ENCODE measurements at regions not wholly inside any gene's neighbourhood (a gene's known extent, or its start where the extent isn't known, plus 50 kb on each side); places are given as distances from the start of the nearest gene placed in this dataset.

DNA sequence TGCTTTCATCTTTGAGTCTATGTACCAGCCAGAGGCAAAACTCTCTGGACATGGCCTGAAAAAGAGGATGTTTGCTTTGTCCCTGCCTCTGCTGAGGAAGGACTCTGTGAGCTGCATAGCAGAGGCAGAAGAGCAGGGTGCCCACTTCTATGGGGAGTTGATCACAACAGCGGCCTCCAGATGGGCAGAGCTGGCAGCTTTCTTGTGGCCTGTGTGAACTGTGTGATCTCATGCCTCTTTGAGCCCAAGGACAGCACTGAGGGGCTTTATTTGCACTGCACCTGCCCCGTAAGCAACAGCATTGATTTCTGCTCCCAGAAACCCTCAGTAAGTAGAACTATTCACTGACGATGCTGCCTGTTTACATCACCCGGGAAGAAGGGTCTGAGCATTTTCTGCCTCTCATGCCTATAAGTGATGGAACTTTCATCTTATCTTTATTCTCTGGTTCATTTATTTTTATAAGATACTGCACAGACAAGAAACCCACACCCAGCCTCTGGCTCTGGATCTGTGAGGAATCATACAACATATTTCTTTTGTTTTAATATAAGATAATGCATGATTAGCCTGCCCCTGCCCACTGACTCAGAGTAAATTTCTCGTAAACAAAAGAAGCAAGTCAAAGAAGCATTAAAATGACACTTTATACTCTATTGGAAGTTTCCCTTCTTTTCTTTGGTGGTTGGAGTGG is 244.2 kb upstream of the SOX21 start:
- Histone ChIP-seq H3K27ac (no peak overlapping the region), H3K4me3 (no peak overlapping the region), H3K27me3 (peaks cover 3% of the 10 kb centered on the region), H3K9me3 (no peaks in the 10 kb centered on the region), H3K4me1 (no peaks in the 10 kb centered on the region), H3K36me3 (no peaks in the 10 kb centered on the region)
- TF ChIP-seq EP300 (IDR thresholded peaks at IDR 0.05): no peak
- TF ChIP-seq POLR2AphosphoS5 (IDR thresholded peaks at IDR 0.05): no peak
- no peak for TF ChIP-seq POLR2A (IDR thresholded peaks at IDR 0.05)
- TF ChIP-seq, protein P1, sequence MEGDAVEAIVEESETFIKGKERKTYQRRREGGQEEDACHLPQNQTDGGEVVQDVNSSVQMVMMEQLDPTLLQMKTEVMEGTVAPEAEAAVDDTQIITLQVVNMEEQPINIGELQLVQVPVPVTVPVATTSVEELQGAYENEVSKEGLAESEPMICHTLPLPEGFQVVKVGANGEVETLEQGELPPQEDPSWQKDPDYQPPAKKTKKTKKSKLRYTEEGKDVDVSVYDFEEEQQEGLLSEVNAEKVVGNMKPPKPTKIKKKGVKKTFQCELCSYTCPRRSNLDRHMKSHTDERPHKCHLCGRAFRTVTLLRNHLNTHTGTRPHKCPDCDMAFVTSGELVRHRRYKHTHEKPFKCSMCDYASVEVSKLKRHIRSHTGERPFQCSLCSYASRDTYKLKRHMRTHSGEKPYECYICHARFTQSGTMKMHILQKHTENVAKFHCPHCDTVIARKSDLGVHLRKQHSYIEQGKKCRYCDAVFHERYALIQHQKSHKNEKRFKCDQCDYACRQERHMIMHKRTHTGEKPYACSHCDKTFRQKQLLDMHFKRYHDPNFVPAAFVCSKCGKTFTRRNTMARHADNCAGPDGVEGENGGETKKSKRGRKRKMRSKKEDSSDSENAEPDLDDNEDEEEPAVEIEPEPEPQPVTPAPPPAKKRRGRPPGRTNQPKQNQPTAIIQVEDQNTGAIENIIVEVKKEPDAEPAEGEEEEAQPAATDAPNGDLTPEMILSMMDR (IDR thresholded peaks at IDR 0.05): no peak
- WGBS, 2 donors (ENCODE audit: low coverage in 1 of 2): 48 to 93% methylated on average over 2 to 5 of the region's 5 CpGs
- no peak for ATAC-seq

DNA sequence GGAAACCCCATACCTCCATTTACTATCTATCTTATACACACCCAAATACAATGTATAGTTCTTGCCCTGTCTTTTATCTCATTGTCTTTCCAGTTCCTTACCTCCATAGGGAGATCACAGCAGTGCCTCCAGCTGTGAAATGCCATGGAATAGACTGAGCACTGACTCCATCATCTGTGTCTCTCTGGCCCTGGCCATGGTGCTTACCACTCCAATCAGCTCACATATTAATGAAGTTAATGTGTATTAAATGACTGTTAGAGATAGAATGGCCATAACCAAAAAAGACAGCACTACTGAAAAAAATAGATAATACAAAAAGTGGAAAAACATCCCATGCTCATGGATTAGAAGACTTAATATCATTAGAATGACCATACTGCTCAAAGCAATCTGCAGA is 240.4 kb upstream of the SOX21 start:
- Histone ChIP-seq H3K27ac (no peak overlapping the region), H3K4me1 (no peaks in the 10 kb centered on the region), H3K36me3 (no peaks in the 10 kb centered on the region), H3K4me3 (no peak overlapping the region), H3K9me3 (no peaks in the 10 kb centered on the region), H3K27me3 (peaks cover 5% of the 10 kb centered on the region)
- no peak for ATAC-seq
- TF ChIP-seq POLR2A (IDR thresholded peaks at IDR 0.05) (no peak), EP300 (IDR thresholded peaks at IDR 0.05) (no peak)

DNA sequence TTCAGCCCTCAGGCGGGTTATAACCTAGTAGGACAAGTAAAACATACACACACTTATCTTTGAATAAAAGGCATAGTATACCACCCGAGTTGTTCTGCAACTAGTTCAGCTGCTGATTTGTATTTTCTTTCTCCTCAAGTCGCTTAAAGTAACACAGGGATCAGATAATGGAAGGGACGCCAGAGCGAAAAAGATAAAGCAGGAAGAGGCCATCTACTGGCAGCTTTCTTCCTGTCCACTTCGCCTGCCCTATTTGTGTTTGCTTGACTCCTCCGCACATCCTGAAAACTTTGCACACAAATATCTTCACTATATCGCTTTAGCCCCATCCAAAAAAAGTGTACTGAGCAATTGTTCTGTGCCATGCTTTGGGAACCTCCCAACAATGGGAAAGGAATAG is 238.0 kb upstream of the SOX21 start:
- Histone ChIP-seq H3K4me3 (no peak overlapping the region), H3K9me3 (no peaks in the 10 kb centered on the region), H3K4me1 (no peaks in the 10 kb centered on the region), H3K27me3 (peaks cover 12% of the 10 kb centered on the region), H3K36me3 (no peaks in the 10 kb centered on the region), H3K27ac (no peak overlapping the region)
- ATAC-seq: no peak
- TF ChIP-seq, protein P1 (IDR thresholded peaks at IDR 0.05): no peak
- no peak for TF ChIP-seq POLR2AphosphoS5 (IDR thresholded peaks at IDR 0.05)
- TF ChIP-seq EP300 (IDR thresholded peaks at IDR 0.05): no peak
- TF ChIP-seq POLR2A (IDR thresholded peaks at IDR 0.05): no peak
- 38 to 69% methylated on average over 5 to 8 of the region's 8 CpGs for WGBS, 2 donors (ENCODE audit: low coverage in 1 of 2)

DNA sequence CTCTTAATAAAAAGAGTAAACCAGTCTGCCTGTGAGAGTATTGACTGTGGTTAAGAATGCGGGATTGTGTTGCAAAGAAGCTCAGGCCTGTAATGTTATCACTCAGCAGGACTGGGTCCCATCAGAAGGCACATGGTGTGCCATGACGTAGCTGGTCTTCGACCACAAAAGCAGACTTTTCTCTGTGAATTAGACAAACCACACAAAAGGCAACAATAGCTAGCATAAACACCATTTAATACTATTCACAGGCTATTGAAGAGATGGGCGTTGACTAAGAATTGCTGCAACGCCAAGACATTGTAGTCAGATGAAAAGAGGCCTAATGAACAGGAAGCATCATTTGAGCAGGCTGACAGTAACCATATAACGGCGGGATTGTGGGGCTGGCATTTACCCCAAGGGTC is 235.6 kb upstream of the SOX21 start:
- no peak overlapping the region for H3K27ac ChIP-seq
- peaks cover 12% of the 10 kb centered on the region for H3K27me3 ChIP-seq
- H3K9me3 ChIP-seq: no peaks in the 10 kb centered on the region
- H3K4me3 ChIP-seq: no peak overlapping the region
- WGBS, 2 donors (ENCODE audit: low coverage in 1 of 2): 54 to 68% methylated on average over 7 of the region's 7 CpGs
- ATAC-seq: no peak
- TF ChIP-seq, protein P1 (IDR thresholded peaks at IDR 0.05): no peak
- TF ChIP-seq POLR2A (IDR thresholded peaks at IDR 0.05): no peak
- TF ChIP-seq POLR2AphosphoS5 (IDR thresholded peaks at IDR 0.05): no peak
- TF ChIP-seq EP300 (IDR thresholded peaks at IDR 0.05): no peak
- H3K36me3 ChIP-seq: no peaks in the 10 kb centered on the region
- no peaks in the 10 kb centered on the region for H3K4me1 ChIP-seq

DNA sequence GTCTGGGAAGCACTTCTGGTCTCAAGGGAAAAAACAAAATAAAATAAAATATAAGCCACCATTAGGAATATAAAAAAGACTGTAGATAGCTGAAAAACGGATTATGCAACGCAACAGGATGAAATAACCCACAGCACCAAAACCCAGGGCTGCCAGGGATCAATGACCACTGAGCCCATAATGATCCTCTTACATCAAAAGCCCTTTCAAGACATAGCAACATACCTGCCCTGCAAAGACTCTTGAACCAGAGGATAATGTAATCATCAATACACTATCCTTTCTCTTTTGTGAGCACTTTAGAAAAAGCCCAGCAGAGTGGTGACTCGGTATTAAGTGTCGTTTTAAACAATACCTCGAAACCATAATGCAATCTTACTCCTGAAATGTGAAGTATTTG is 235.0 kb upstream of the SOX21 start:
- TF ChIP-seq EP300 (IDR thresholded peaks at IDR 0.05) (no peak), POLR2AphosphoS5 (IDR thresholded peaks at IDR 0.05) (no peak), POLR2A (IDR thresholded peaks at IDR 0.05) (no peak)
- TF ChIP-seq, protein P1 (IDR thresholded peaks at IDR 0.05): no peak
- no peak for ATAC-seq
- Histone ChIP-seq H3K27ac (no peak overlapping the region), H3K4me3 (no peak overlapping the region), H3K4me1 (no peaks in the 10 kb centered on the region), H3K9me3 (peaks cover 0 to 1% (median 0%) of the 10 kb centered on the region in 3 donors), H3K27me3 (peaks cover 12% of the 10 kb centered on the region), H3K36me3 (no peaks in the 10 kb centered on the region)
- WGBS, 2 donors (ENCODE audit: low coverage in 1 of 2): 69 to 77% methylated on average over 5 of the region's 5 CpGs

All from gastroesophageal sphincter (tissue), 4 donors.